SH-SY5Y (cell line): ENCODE measurements at regions not wholly inside any gene's neighbourhood (a gene's known extent, or its start where the extent isn't known, plus 50 kb on each side); places are given as distances from the start of the nearest gene placed in this dataset.

Experiments
- GATA2 ChIP-seq: IDR thresholded peaks from 2 replicates; pipeline ENCODE4 v1.6.1; 2011; ENCODE audit warnings: mild to moderate bottlenecking, low read depth, low read length
- GATA3 ChIP-seq: IDR thresholded peaks from 2 replicates; pipeline ENCODE4 v1.6.1; 2011; ENCODE audit warnings: low read depth, mild to moderate bottlenecking, low read length, moderate library complexity

GRCh38 chr14:65981192-65981843, 504.9 kb upstream of the CCDC196 start:
- TF ChIP-seq GATA2 (no peak), GATA3 (no peak)
